Stimulated activated CD8-positive, alpha-beta memory T cell treated with anti-CD3 and anti-CD28 coated beads, Interleukin-4, amount 100 ng/mL, for 24 hours (primary cell): ENCODE measurements at regions not wholly inside any gene's neighbourhood (a gene's known extent, or its start where the extent isn't known, plus 50 kb on each side); places are given as distances from the start of the nearest gene placed in this dataset.

Experiments
- DNase-seq: peaks from one replicate; pipeline ENCODE4 v3.0.0-alpha.2; 2020; ENCODE audit warnings: low read depth

- no peak for DNase-seq
These were observed 155.3 kb upstream of the KLF4 start for GRCh38 chr9:107644733-107645463.

- DNase-seq = no peak
These were observed 149.9 kb upstream of the KLF4 start for GRCh38 chr9:107639426-107639825.

DNA sequence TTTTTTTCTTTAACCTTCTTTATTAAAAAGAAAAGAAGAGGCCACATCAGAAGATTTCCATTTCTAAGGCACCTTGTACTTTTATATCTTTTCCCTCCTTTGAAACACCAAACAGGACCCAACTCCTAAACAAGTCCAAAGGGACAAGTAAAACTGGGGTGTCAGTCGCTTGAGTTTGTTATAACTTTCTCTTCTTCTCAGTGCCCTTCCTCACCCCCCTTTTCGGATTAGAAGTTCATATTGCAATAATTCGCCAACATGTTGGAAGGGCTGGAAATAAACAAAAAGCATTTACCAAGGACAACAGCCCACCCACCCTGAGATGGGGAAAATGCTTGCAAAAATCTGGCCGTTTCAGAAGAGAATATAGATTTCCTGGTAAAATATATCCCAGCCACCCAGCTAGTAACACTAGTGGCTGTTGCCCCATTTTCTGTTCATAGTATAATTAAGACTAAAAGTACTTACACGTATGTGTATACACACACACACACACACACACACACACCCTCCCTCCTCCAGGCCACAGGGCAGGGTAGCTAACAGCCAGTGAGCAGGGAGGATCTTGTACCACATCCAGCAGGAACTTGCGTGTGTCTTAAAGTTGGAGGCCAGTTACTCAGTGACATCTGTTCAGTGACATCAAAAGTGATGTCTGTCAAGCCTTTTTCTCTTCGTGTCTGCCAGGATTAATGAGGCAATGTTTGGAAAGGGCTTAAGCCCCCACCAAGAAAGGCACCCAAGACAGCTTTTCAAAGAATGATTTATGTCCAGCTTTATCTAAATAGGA, 149.1 kb upstream of the KLF4 start:
- no peak for DNase-seq

DNA sequence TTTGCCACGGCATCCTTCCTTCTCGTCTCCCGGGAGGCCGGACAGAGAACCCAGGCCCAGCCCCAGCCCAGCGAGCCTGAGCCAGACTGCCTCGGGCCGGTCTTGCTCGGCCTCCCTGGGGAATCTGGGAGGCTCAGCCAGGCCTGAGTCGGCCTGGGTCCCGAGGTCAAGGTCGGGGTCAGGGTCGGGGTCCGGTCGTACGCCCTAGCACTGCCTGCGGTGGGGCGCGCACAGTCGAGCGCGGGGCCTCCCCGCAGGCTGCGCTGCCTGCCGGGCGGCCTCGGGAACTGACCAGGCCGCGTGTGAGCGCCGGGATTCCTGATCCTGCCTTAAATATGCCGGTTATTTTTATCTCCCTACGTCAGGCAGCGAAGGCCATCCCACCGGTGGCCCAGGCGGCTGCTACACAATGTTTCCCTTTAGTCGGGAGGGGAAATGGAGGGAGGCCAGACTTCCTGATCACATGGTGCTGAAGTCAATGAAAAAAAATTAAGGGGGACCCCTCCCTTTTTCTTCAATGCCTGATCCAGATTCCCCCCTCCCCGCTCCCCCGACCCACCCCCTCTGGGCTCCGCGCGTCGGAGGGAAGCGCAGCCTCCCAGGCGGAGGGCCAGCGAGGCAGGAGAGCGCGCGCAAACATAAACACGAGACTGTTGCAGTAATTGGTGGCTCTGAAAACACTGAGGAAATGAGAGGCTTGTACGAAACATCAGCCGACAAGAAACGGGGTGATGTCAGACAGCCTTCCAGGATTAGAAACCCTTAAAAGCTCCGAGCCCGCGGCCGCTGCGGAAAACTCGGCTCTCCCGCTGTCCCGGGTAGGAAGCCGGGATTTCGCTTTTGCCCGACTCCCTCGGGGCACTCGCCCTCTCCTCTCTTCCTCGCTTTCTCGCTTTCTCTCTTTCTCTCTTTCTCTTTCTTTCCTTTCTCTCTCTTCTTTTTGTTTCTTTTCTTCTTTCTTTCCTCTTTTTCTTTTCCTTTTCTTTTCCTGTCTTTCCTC, 148.2 kb upstream of the KLF4 start:
- DNase-seq = no peak

DNA sequence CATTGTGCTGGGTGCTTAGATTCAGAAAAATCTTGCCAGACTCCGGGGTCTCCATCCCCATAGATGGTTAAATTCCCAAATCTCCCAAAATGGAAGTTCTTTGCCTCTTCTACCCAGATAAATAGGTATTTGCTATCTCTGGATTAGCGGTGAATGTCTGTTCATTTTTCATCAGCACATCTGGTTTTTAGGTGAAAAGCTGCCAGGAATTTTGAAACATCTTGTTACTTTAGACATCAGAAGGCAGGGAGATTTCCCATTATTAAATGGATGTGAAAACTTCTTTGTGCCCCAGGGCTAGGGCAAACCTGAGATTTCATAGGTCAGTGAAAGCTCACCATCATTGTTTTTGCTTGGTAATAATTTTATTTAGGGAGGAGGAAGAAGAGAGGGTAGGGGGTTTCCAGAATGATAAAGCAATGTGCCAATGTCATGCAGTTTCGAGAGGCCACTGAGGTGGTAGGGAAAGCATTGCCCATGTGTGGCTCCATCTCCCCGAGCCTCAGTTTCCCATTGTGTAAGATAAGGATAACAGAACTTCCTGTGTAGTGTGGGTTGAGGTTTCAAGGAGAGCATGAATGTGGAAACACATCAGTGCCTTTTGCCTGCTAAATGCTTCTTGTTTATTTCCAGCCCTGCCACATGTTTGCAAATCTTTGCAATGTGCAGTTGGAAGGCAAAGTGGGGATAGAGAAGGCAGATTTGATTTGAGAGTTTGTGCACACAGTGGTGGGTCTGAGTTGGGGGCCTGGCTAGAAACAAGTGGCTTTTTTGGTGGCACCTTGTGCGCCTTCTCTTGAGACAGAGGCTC, 147.2 kb upstream of the KLF4 start:
- DNase-seq = no peak

DNA sequence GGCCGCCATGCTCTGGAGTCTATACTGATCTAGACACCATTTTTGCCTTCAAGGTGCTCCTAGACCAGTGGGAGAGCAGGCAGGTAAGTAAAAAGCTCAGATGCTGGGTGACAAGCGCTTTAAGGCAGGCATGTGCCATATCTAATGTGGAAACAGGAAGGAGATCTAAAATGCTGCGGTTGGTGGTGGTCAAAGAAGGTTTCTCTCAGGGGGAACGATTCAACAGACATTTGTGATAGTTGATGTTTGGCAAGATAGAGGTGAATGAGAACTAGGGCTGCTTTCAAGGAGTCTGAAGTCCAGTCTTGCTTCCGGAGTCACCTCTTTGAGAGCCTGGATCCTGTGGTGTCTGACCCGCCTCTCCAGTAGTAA, 146.2 kb upstream of the KLF4 start:
- DNase-seq = no peak

- DNase-seq = no peak
These were observed 145.7 kb upstream of the KLF4 start for GRCh38 chr9:107635101-107635802.

DNA sequence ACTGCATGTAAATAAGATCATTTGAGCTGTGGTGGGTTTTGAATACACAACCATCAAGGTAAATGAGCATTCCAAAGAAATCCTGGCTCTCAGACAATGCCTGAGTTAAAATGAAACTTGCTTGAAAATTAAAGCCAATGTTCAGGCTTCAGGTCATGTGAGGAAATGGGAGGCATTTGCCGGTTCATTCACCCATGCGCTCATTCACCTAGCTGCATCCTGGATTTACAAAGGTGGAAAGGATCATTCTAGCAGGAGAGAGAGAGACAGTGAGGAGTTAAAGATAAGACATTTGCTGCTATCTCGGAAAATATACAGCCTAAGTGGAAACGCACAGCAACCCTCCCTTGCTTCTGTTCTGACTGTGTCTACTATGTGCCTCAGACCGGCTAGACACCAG, 143.8 kb upstream of the KLF4 start:
- DNase-seq = no peak

- no peak for DNase-seq
These were observed 143.1 kb upstream of the KLF4 start for GRCh38 chr9:107632661-107633060.

DNA sequence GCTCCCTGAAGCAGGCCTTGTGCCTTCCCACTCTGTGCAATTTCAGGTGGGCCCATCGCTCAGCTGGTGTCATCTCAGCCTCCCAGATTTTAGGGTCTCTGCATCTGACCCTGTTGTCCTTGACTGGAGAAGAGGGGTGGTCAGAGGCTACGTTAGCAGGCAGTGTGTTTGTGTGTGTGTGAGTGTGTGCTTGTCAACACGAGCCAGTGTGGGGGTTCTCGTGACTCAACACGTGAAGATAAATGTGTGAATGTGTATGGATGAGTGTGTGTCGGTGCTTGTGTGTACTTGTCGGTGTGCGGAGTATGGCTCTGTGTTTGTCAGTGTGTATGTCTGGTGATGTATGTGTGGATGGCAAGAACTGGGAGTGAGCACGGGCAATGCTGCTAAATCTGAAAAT, 142.6 kb upstream of the KLF4 start:
- no peak for DNase-seq

DNA sequence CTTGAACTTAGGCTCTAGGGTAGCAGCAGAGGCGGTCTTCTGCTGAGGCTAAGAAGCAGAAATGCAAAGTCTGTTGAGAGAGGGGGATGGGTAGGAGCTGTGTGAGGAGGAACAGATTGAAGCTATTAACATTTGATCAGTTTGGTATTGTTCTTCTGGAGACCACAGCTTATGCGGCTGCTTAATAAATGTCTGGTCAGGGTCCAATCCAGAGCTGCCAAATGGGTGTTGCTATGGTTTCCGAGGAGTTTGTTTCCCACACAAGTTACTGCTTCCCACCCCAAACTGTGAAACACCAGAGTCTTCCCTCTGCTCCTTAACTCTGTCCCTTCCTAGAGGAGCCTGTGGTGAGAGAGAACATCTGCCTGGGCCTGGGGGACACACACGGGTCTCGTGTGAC, 142.2 kb upstream of the KLF4 start:
- DNase-seq = no peak

DNA sequence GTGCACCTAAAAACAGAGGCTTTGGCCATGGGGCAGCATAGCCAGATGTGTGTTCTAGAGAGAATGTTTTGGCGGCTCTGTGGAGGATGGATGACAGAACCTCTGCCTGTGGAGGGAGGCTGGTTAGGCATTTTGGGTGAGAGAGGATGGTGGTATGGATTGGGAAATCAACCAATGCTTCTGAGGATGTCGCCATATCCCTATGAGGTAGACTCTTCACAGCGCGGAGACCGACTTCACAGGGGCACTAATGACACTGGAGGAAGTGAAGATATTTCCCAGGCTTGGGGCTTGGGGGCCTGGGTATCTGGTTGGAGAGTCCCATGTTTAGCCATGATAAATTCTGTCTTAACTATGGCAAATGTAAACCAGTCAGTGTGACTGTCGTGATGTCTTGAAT, 140.6 kb upstream of the KLF4 start:
- DNase-seq = no peak

DNA sequence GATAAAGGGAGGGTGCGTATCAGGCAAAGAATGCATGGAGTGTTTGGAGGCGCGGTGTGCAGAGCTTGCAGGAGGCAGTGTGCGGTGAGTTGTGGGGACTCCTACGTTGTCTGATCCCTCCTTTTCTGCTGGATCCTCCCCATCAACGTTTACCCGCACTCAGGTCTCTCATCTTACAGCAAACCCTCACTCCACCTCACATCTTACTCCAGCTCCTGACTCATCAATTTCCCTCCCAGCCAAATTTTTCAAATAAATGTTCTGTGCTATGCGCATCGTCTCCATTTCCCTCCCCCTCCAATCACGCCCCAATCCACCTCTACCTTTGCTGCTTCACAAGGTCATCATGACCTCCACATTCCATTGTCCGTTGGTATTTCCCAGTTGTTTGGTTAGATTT, 138.9 kb upstream of the KLF4 start:
- no peak for DNase-seq

DNA sequence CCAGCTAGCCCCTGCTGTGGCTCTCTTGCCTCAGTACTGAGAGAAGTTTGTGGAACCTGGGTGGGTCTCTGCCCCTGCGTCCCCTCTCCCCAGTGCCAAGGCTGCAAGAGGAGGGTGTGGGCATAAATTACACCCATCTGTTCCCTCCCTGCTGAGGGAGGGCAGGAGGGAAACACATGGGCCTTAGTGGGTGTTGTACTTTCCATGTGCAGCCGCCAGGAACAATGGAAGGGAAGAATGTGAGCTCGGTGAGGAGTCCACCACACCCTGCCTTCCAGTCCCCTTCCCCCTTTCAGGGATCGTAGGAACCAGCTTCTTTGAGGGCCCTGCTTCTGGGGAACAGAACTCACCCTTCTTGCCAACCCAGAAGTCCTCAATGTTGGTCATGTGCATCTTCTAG, 138.2 kb upstream of the KLF4 start:
- no peak for DNase-seq

DNA sequence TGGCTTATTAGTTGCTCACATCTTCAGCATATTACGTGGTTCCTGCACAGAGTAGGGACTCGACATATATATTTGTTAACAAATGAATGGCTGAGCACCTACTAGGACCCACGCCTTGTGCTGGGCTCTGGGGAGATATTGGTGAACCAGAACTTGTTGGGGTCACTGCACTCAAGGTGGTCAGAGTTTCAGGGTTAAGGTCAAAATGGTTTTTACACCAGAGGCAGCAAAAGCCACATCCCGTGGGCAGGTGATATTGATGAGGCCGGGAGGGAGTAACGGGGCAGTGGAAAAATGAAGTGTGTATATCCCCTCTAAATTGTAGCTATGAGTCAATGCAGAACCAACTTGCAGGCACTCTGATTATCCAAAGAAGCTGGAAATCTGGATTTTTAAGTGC, 136.5 kb upstream of the KLF4 start:
- DNase-seq = no peak

DNA sequence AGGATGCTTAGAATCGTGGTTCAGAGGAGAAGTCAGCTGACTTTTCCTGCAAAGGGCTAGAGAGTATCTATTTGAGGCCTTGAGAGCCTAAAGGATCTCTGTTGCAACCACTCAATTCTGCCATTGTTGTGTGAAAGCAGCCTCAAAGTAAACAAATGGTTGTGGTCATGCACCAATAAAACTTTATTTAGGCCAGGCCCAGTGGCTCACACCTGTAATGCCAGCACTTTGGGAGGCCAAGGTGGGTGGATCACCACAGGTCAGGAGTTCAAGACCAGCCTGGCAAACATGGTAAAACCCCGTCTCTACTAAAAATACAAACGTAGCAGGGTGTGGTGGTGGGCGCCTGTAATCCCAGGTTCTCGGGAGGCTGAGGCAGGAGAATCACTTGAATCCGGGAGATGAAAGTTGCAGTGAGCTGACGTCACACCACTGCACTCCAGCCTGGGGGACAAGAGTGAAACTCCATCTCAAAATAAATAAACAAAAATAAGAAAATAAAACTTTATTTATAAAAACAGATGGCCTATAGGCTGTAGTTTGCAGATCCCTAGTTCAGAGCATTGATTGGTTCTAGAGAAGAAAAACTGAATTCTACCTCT, 135.9 kb upstream of the KLF4 start:
- no peak for DNase-seq

- no peak for DNase-seq
These were observed 134.8 kb upstream of the KLF4 start for GRCh38 chr9:107624234-107624948.

GRCh38 chr9:107621436-107621835, 131.9 kb upstream of the KLF4 start:
- DNase-seq = no peak

DNA sequence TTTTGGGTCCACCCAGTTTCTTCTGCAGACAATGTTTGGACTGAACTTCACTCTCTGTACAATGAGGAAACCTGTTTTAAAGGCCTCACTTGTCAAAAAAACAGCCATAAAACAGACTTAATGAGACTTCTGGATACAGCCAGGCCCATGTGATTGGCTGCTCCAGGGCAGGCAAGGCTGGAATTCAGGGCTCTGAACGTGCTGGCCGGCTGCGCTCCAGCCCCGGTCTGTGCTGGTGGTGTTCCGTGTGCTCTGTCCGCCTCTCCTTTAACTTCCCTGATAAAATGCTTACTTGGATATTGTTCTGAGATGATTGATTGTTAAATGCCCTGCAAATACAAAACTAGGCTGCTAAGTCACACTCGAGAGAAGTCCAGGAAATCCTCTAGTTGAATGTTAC, 131.2 kb upstream of the KLF4 start:
- DNase-seq = no peak

DNA sequence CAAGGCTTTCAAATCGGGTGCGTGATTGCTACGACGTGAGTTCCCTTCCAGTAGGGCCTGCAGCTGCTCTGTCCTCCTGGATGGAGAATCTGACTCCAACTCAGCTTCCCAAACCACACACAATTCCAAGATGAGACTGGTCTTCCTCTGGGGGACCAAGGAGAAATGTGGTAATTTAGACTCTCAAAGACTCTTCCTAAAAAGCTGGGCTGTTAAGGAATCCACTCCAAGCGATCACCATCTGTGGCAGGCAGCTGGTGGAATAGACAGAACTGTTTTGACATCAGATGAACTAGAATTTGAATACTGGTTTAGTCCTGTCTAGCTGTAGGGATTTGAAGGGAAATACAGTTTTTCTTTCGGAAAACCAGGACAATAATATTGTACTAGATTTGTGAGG, 130.7 kb upstream of the KLF4 start:
- DNase-seq = no peak
